ENCODE measurements at regions not wholly inside any gene's neighbourhood (a gene's known extent, or its start where the extent isn't known, plus 50 kb on each side); places are given as distances from the start of the nearest gene placed in this dataset.

DNA sequence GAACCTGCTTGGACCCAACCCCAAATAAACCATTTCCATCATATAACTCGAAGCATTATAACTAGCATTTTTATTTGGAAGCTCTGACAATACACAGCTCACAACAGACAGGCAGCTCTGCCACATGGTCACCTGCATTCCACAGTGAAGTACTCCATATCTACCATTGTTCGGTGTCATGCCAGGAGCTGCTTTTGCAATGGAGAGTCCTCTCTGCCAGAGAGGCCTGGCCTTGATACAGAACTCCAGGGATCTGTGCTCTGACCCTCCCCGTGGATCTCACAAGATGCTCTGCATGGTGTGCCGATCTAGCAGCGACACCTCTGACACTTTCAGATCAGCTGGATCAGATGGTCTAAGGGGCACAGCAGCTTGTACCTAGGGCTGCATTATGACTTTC, 109.6 kb downstream of the SYF2 start:
- H4K20me1 ChIP-seq (ENCODE audit: control insufficient read depth, insufficient read depth, low read depth, low read length), result no peaks in the 10 kb centered on the region
- no peak overlapping the region for H3K27ac ChIP-seq (ENCODE audit: low read depth, low read length)
- 0 out of 2 replicates have a peak, but pooled peaks cover 5% of the 10 kb centered on the region for H3K27me3 ChIP-seq (ENCODE audit: control insufficient read depth, low read length)
- no peaks in the 10 kb centered on the region for H3K4me1 ChIP-seq (ENCODE audit: control insufficient read depth, low read length)
- TF ChIP-seq, protein P1, sequence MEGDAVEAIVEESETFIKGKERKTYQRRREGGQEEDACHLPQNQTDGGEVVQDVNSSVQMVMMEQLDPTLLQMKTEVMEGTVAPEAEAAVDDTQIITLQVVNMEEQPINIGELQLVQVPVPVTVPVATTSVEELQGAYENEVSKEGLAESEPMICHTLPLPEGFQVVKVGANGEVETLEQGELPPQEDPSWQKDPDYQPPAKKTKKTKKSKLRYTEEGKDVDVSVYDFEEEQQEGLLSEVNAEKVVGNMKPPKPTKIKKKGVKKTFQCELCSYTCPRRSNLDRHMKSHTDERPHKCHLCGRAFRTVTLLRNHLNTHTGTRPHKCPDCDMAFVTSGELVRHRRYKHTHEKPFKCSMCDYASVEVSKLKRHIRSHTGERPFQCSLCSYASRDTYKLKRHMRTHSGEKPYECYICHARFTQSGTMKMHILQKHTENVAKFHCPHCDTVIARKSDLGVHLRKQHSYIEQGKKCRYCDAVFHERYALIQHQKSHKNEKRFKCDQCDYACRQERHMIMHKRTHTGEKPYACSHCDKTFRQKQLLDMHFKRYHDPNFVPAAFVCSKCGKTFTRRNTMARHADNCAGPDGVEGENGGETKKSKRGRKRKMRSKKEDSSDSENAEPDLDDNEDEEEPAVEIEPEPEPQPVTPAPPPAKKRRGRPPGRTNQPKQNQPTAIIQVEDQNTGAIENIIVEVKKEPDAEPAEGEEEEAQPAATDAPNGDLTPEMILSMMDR (IDR thresholded peaks at IDR 0.05; ENCODE audit: low read depth, low read length, poor library complexity, severe bottlenecking), result no peak
- no peak for TF ChIP-seq EZH2phosphoT487 (IDR thresholded peaks at IDR 0.05; ENCODE audit: borderline replicate concordance, low read length)
- no peaks in the 10 kb centered on the region for H3K79me2 ChIP-seq (ENCODE audit: control insufficient read depth, low read length)
- H3F3A ChIP-seq (ENCODE audit: control insufficient read depth, insufficient read depth), result no peaks in the 10 kb centered on the region
- H3K36me3 ChIP-seq (ENCODE audit: control insufficient read depth, low read length), result no peaks in the 10 kb centered on the region
- H3K4me2 ChIP-seq (ENCODE audit: low read length), result no peak overlapping the region
- H3K4me3 ChIP-seq (ENCODE audit: low read length), result no peak overlapping the region
- no peaks in the 10 kb centered on the region for H3K9me3 ChIP-seq (ENCODE audit: control insufficient read depth, insufficient read depth, low read length)
- H3K9me2 ChIP-seq (replicated peaks; ENCODE audit: control insufficient read depth, low read length), result no peaks in the 10 kb centered on the region

DNA sequence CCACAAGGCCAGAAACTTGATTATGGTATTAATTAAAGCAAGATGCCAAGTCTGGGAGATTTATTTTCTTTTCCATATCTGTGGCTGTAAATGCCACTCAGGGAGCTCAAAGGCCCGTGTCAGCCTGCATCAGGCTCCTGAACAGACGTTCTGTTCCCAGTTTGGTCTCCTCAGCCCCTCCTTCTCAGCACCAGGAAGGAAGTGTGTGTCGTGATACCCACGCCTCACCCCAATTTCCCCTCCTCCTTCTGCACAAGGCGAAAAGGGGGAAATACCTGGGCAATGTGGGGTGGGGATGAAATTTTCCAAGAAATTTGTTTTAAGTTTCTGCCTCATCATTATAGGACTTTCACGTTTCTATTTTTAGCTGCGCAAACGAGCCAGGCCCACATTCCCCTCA, 112.0 kb downstream of the SYF2 start:
- Histone ChIP-seq H3K36me3 (ENCODE audit: control insufficient read depth, low read length) (no peaks in the 10 kb centered on the region), H3K4me3 (ENCODE audit: low read length) (no peak overlapping the region), H3K27ac (ENCODE audit: low read depth, low read length) (no peak overlapping the region), H3K9me2 (replicated peaks; ENCODE audit: control insufficient read depth, low read length) (no peaks in the 10 kb centered on the region), H3K79me2 (ENCODE audit: control insufficient read depth, low read length) (no peaks in the 10 kb centered on the region), H3F3A (ENCODE audit: control insufficient read depth, insufficient read depth) (no peaks in the 10 kb centered on the region), H3K9me3 (ENCODE audit: control insufficient read depth, insufficient read depth, low read length) (no peaks in the 10 kb centered on the region), H4K20me1 (ENCODE audit: control insufficient read depth, insufficient read depth, low read depth, low read length) (peaks cover 3% of the 10 kb centered on the region; the same call in 1 of the 2 replicates), H3K27me3 (ENCODE audit: control insufficient read depth, low read length) (peaks cover 7% of the 10 kb centered on the region), H3K4me1 (ENCODE audit: control insufficient read depth, low read length) (no peaks in the 10 kb centered on the region), H3K4me2 (ENCODE audit: low read length) (no peak overlapping the region)
- no peak for TF ChIP-seq EZH2phosphoT487 (IDR thresholded peaks at IDR 0.05; ENCODE audit: borderline replicate concordance, low read length)
- TF ChIP-seq, protein P1 (IDR thresholded peaks at IDR 0.05; ENCODE audit: low read depth, low read length, poor library complexity, severe bottlenecking), result no peak

DNA sequence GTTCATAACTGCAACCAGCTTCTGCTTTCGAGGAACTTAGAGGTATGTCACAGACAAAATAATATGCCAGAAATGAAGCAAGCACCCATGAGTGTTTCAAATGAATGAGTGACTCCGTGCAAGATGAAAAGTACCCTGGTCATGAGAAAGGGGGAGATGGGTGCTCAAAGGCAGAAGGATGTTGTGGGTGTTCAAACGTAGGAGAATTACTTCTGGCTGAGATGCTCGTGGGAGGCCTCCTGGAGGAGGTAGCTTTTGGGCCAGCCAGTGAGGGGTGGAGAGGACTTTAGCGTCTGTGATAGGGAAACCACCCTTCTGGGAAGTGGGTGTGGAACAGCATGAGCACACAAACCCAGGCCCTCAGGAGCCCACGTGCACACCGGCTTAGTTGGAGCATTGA, 113.8 kb downstream of the SYF2 start:
- Histone ChIP-seq H3K4me2 (ENCODE audit: low read length) (no peak overlapping the region), H3K36me3 (ENCODE audit: control insufficient read depth, low read length) (no peaks in the 10 kb centered on the region), H3K9me3 (ENCODE audit: control insufficient read depth, insufficient read depth, low read length) (no peaks in the 10 kb centered on the region), H3K4me1 (ENCODE audit: control insufficient read depth, low read length) (no peaks in the 10 kb centered on the region), H3F3A (ENCODE audit: control insufficient read depth, insufficient read depth) (no peaks in the 10 kb centered on the region), H4K20me1 (ENCODE audit: control insufficient read depth, insufficient read depth, low read depth, low read length) (peaks cover 3% of the 10 kb centered on the region; the same call in 1 of the 2 replicates), H3K4me3 (ENCODE audit: low read length) (no peak overlapping the region), H3K27ac (ENCODE audit: low read depth, low read length) (no peak overlapping the region), H3K27me3 (ENCODE audit: control insufficient read depth, low read length) (peaks cover 18% of the 10 kb centered on the region), H3K79me2 (ENCODE audit: control insufficient read depth, low read length) (no peaks in the 10 kb centered on the region), H3K9me2 (replicated peaks; ENCODE audit: control insufficient read depth, low read length) (no peaks in the 10 kb centered on the region)
- no peak for TF ChIP-seq EZH2phosphoT487 (IDR thresholded peaks at IDR 0.05; ENCODE audit: borderline replicate concordance, low read length)
- TF ChIP-seq, protein P1 (IDR thresholded peaks at IDR 0.05; ENCODE audit: low read depth, low read length, poor library complexity, severe bottlenecking), result no peak

Measured in DOHH2 (cell line).